NCI-H1105 treated with DMSO at 0.1 percent for 48 hours (cell line): ENCODE measurements at regions not wholly inside any gene's neighbourhood (a gene's known extent, or its start where the extent isn't known, plus 50 kb on each side); places are given as distances from the start of the nearest gene placed in this dataset.

Experiments used
- DNase-seq: peaks from one replicate; lab custom pipeline; 2025; lab: John Stamatoyannopoulos, UW

- no peak for DNase-seq
Measured at GRCh38 chr1:106568201-106568974, 488.1 kb upstream of the PRMT6 start.

- DNase-seq: no peak
Measured at GRCh38 chr1:106571109-106571508, 485.4 kb upstream of the PRMT6 start.

- no peak for DNase-seq
Measured at GRCh38 chr1:106584107-106584506, 472.4 kb upstream of the PRMT6 start.

- DNase-seq: no peak
Measured at GRCh38 chr1:106584676-106585075, 471.8 kb upstream of the PRMT6 start.

GRCh38 chr1:106600626-106601025, 455.8 kb upstream of the PRMT6 start:
- no peak for DNase-seq

- DNase-seq: no peak
Measured at GRCh38 chr1:106603616-106604015, 452.9 kb upstream of the PRMT6 start.

- no peak for DNase-seq
Measured at GRCh38 chr1:106608841-106609240, 447.6 kb upstream of the PRMT6 start.

GRCh38 chr1:106613068-106613467, 443.4 kb upstream of the PRMT6 start:
- DNase-seq: no peak

GRCh38 chr1:106613861-106614260, 442.6 kb upstream of the PRMT6 start:
- DNase-seq: no peak

GRCh38 chr1:106615473-106615872, 441.0 kb upstream of the PRMT6 start:
- no peak for DNase-seq

- no peak for DNase-seq
Measured at GRCh38 chr1:106619080-106619826, 437.2 kb upstream of the PRMT6 start.

- DNase-seq: no peak
Measured at GRCh38 chr1:106619827-106620134, 436.7 kb upstream of the PRMT6 start.

- DNase-seq: no peak
Measured at GRCh38 chr1:106620521-106620954, 435.9 kb upstream of the PRMT6 start.

- peak; percentile 93 for DNase-seq
Measured at GRCh38 chr1:106621853-106622252, 434.6 kb upstream of the PRMT6 start.

- DNase-seq: no peak
Measured at GRCh38 chr1:106637566-106637965, 418.9 kb upstream of the PRMT6 start.

GRCh38 chr1:106646261-106646784, 410.2 kb upstream of the PRMT6 start:
- no peak for DNase-seq

GRCh38 chr1:106646816-106647215, 409.7 kb upstream of the PRMT6 start:
- no peak for DNase-seq

- no peak for DNase-seq
Measured at GRCh38 chr1:106651028-106651762, 405.3 kb upstream of the PRMT6 start.

- DNase-seq: no peak
Measured at GRCh38 chr1:106659490-106660244, 396.8 kb upstream of the PRMT6 start.

- DNase-seq: no peak
Measured at GRCh38 chr1:106675558-106675957, 380.9 kb upstream of the PRMT6 start.

GRCh38 chr1:106676021-106676420, 380.5 kb upstream of the PRMT6 start:
- DNase-seq: no peak

- DNase-seq: no peak
Measured at GRCh38 chr1:106677181-106677580, 379.3 kb upstream of the PRMT6 start.
